ENCODE measurements at regions not wholly inside any gene's neighbourhood (a gene's known extent, or its start where the extent isn't known, plus 50 kb on each side); places are given as distances from the start of the nearest gene placed in this dataset.

- no peak for TF ChIP-seq POLR2AphosphoS5 (IDR thresholded peaks at IDR 0.05; ENCODE audit: low read depth, low read length)
- no peak for TF ChIP-seq POLR2A (IDR thresholded peaks at IDR 0.05; ENCODE audit: low read depth, low read length)
- no peak for TF ChIP-seq PAX5 (IDR thresholded peaks at IDR 0.05; ENCODE audit: insufficient read depth, low read length, severe bottlenecking)
Measured at GRCh38 chr12:46617167-46617566, 208.6 kb downstream of the SLC38A4 start.

Data from GM12891 (cell line).